H9 (cell line): ENCODE measurements at regions not wholly inside any gene's neighbourhood (a gene's known extent, or its start where the extent isn't known, plus 50 kb on each side); places are given as distances from the start of the nearest gene placed in this dataset.

Experiments
- DNase-seq: peaks from one replicate; pipeline ENCODE4 v3.0.0-alpha.2; 2017
- H2AFZ ChIP-seq: one replicate; pipeline ENCODE4 v1.6.1; 2013; ENCODE audit warnings: mild to moderate bottlenecking, low read length, control low read depth, moderate library complexity
- H2AK5ac ChIP-seq: 2 replicates; pipeline ENCODE4 v1.6.1; 2013; ENCODE audit warnings: low read length, control low read depth, mixed read lengths; ENCODE audit not compliant: insufficient read length
- H2BK120ac ChIP-seq: one replicate; pipeline ENCODE4 v1.6.1; 2013; ENCODE audit warnings: low read depth, mild to moderate bottlenecking, low read length, control low read depth, inconsistent platforms; ENCODE audit not compliant: poor library complexity, severe bottlenecking
- H2BK12ac ChIP-seq: 2 replicates; pipeline ENCODE4 v1.6.1; 2013; ENCODE audit warnings: low read length, control low read depth, mixed read lengths, low read depth; ENCODE audit not compliant: insufficient read length
- H2BK15ac ChIP-seq: 2 replicates; pipeline ENCODE4 v1.6.1; 2013; ENCODE audit warnings: low read depth, low read length, control low read depth
- H2BK20ac ChIP-seq: one replicate; pipeline ENCODE4 v1.6.1; 2013; ENCODE audit warnings: low read depth, mild to moderate bottlenecking, low read length, control low read depth, inconsistent platforms; ENCODE audit not compliant: poor library complexity, severe bottlenecking
- H2BK5ac ChIP-seq: 2 replicates; pipeline ENCODE4 v1.6.1; 2013; ENCODE audit warnings: low read length, control low read depth, mixed read lengths; ENCODE audit not compliant: insufficient read length
- H3K14ac ChIP-seq: 2 replicates; pipeline ENCODE4 v1.6.1; 2013; ENCODE audit warnings: low read length, control low read depth; ENCODE audit not compliant: insufficient read depth
- H3K18ac ChIP-seq: 2 replicates; pipeline ENCODE4 v1.6.1; 2013; ENCODE audit warnings: low read depth, mild to moderate bottlenecking, mixed read lengths, low read length, control low read depth; ENCODE audit not compliant: insufficient read length
- H3K23ac ChIP-seq: 2 replicates; pipeline ENCODE4 v1.6.1; 2013; ENCODE audit warnings: low read length, control low read depth, mixed read lengths, low read depth; ENCODE audit not compliant: insufficient read length
- H3K23me2 ChIP-seq: 2 replicates; pipeline ENCODE4 v1.6.1; 2013; ENCODE audit warnings: low read depth, mild to moderate bottlenecking, mixed read lengths, low read length, control low read depth; ENCODE audit not compliant: insufficient read length, poor library complexity, severe bottlenecking
- H3K27ac ChIP-seq: 2 replicates; pipeline ENCODE4 v1.5.1; 2013; ENCODE audit warnings: low read length, control low read depth, mixed read lengths, low read depth; ENCODE audit not compliant: insufficient read length
- H3K27me3 ChIP-seq: 2 replicates; pipeline ENCODE4 v1.6.1; 2013; ENCODE audit warnings: low read length, control low read depth, inconsistent platforms; ENCODE audit not compliant: insufficient read depth
- H3K4ac ChIP-seq: 2 replicates; pipeline ENCODE4 v1.6.1; 2013; ENCODE audit warnings: low read depth, mild to moderate bottlenecking, control low read depth, inconsistent platforms, low read length, moderate library complexity
- H3K4me1 ChIP-seq: 2 replicates; pipeline ENCODE4 v1.6.1; 2013; ENCODE audit warnings: low read length, control low read depth, inconsistent platforms; ENCODE audit not compliant: insufficient read depth
- H3K4me2 ChIP-seq: 2 replicates; pipeline ENCODE4 v1.6.1; 2013; ENCODE audit warnings: low read length, control low read depth, mixed read lengths; ENCODE audit not compliant: insufficient read length, insufficient read depth
- H3K56ac ChIP-seq: 2 replicates; pipeline ENCODE4 v1.6.1; 2013; ENCODE audit warnings: low read depth, mild to moderate bottlenecking, mixed read lengths, low read length, control low read depth; ENCODE audit not compliant: insufficient read length
- H3K79me1 ChIP-seq: 2 replicates; pipeline ENCODE4 v1.6.1; 2013; ENCODE audit warnings: low read depth, mild to moderate bottlenecking, moderate library complexity, low read length, control low read depth, inconsistent platforms; ENCODE audit not compliant: insufficient read depth, poor library complexity, severe bottlenecking
- H3K79me2 ChIP-seq: 2 replicates; pipeline ENCODE4 v1.6.1; 2013; ENCODE audit warnings: low read length, control low read depth, inconsistent platforms; ENCODE audit not compliant: insufficient read depth
- H3K9ac ChIP-seq: 2 replicates; pipeline ENCODE4 v1.6.1; 2013; ENCODE audit warnings: low read length, control low read depth, mixed read lengths; ENCODE audit not compliant: insufficient read length; ENCODE audit errors: extremely low read depth
- H3K9me3 ChIP-seq: one replicate; pipeline ENCODE4 v1.6.1; 2013; ENCODE audit warnings: low read depth, low read length, inconsistent platforms; ENCODE audit not compliant: control insufficient read depth
- H3T11ph ChIP-seq: one replicate; pipeline ENCODE4 v1.6.1; 2013; ENCODE audit warnings: mild to moderate bottlenecking, low read length, control low read depth, inconsistent platforms
- H4K20me1 ChIP-seq: one replicate; pipeline ENCODE4 v1.6.1; 2013; ENCODE audit not compliant: control insufficient read depth, insufficient read length, insufficient read depth
- H4K5ac ChIP-seq: 2 replicates; pipeline ENCODE4 v1.6.1; 2013; ENCODE audit warnings: low read depth, mild to moderate bottlenecking, mixed read lengths, low read length, control low read depth; ENCODE audit not compliant: insufficient read length
- H4K8ac ChIP-seq: replicated peaks from 2 replicates; pipeline ENCODE4 v1.6.1; 2013; ENCODE audit warnings: low read length, control low read depth, mixed read lengths, low read depth; ENCODE audit not compliant: insufficient read length
- H4K91ac ChIP-seq: 2 replicates; pipeline ENCODE4 v1.6.1; 2013; ENCODE audit warnings: low read depth, mild to moderate bottlenecking, moderate library complexity, mixed read lengths, low read length, control low read depth; ENCODE audit not compliant: insufficient read length
- H3K27ac Mint-ChIP-seq, 3 experiments: 2 replicates in 2 of 3; 3 replicates in 1 of 3; pipeline ENCODE4 v1.8.0; 2020 to 2021; ENCODE audit warnings: mixed read lengths in 3 of 3, mild to moderate bottlenecking in 1 of 3, moderate library complexity in 1 of 3
- H3K27me3 Mint-ChIP-seq: 2 replicates; pipeline ENCODE4 v1.8.0; 2021; ENCODE audit warnings: low read depth, mild to moderate bottlenecking, moderate library complexity, mixed read lengths
- H3K36me3 Mint-ChIP-seq, 3 experiments: 2 replicates in 2 of 3; 3 replicates in 1 of 3; pipeline ENCODE4 v1.8.0; 2020 to 2021; ENCODE audit warnings: low read depth in 3 of 3, mixed read lengths in 3 of 3; ENCODE audit not compliant: insufficient read depth in 1 of 3
- H3K4me1 Mint-ChIP-seq, 2 experiments: 2 replicates each; pipeline ENCODE4 v1.8.0; 2020; ENCODE audit warnings: mixed read lengths in 2 of 2
- H3K4me3 Mint-ChIP-seq, 2 experiments: 2 replicates in 1 of 2; 3 replicates in 1 of 2; pipeline ENCODE4 v1.8.0; 2020 to 2021; ENCODE audit warnings: mild to moderate bottlenecking in 2 of 2, mixed read lengths in 2 of 2, moderate library complexity in 1 of 2
- H3K9me3 Mint-ChIP-seq, 2 experiments: 2 replicates in 1 of 2; 3 replicates in 1 of 2; pipeline ENCODE4 v1.8.0; 2020; ENCODE audit warnings: mild to moderate bottlenecking in 2 of 2, mixed read lengths in 2 of 2, moderate library complexity in 1 of 2
- WGBS: extraction: QIAGEN DNeasy Blood & Tissue Kit; methylation state at CpG from one replicate; pipeline ENCODE4 v1.1.7; 2013; ENCODE audit warnings: missing lambda C conversion rate, low lambda C conversion rate, mixed read lengths; ENCODE audit not compliant: insufficient read length; ENCODE audit errors: extremely low coverage; 5-methylcytosine and 5-hydroxymethylcytosine counted together
- TF ChIP-seq, protein P1 (sequence below): fragments of 200-600 bp; sonication (generic); conservative IDR thresholded peaks from 3 replicates; pipeline ENCODE4 v1.8.0; 2021; ENCODE audit warnings: antibody characterized with exemption, mild to moderate bottlenecking

DNA sequence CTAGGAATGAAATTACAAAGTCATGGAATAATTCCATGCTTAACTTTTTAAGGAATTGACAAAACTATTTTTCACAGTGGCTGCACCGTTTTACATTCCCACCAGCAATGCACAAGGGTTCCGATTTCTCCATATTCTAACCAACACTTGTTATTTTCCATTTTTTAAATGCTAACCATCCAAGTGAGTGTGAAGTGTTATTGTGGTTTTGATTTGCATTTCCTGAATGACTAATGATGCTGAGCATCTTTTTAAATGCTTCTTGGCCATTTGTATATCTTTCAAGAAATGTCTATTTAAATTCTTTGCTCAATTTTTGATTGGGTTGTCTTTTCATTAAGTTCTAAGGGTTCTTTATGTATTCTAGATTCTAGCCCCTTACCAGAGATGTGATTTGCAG, 479.5 kb upstream of the SMARCA2 start:
- Histone ChIP-seq H4K91ac (no peak overlapping the region), H3K4me1 (no peaks in the 10 kb centered on the region), H3K56ac (no peak overlapping the region), H3K79me1 (no peaks in the 10 kb centered on the region), H3K23ac (no peak overlapping the region), H2AK5ac (no peak overlapping the region), H3K14ac (no peak overlapping the region), H2BK15ac (no peak overlapping the region), H3K4me2 (no peak overlapping the region), H3K27me3 (no peaks in the 10 kb centered on the region), H3K27ac (no peak overlapping the region), H3K23me2 (no peaks in the 10 kb centered on the region), H3K18ac (no peak overlapping the region), H3K79me2 (no peaks in the 10 kb centered on the region), H2AFZ (no peak overlapping the region), H4K5ac (no peak overlapping the region), H3T11ph (no peak overlapping the region), H4K20me1 (no peaks in the 10 kb centered on the region), H4K8ac (no peak overlapping the region), H3K9me3 (peaks cover 12% of the 10 kb centered on the region), H3K9ac (no peak overlapping the region), H3K4ac (no peak overlapping the region), H2BK120ac (no peak overlapping the region), H2BK12ac (no peak overlapping the region), H2BK20ac (no peak overlapping the region), H2BK5ac (no peak overlapping the region)
- WGBS, result no CpG with 5 or more reads among the region's 2 CpGs
- Mint-ChIP-seq H3K27me3 (no peaks in the 10 kb centered on the region; the same call in 1 of the 2 replicates), H3K27ac (no peak overlapping the region), H3K4me3 (no peak overlapping the region), H3K9me3 (peaks cover 9 to 75% of the 10 kb centered on the region in 2 experiments), H3K4me1 (no peaks in the 10 kb centered on the region), H3K36me3 (peaks cover 0 to 9% (median 0%) of the 10 kb centered on the region in 3 experiments; a peak in 2 of 7 replicates)
- TF ChIP-seq, protein P1, sequence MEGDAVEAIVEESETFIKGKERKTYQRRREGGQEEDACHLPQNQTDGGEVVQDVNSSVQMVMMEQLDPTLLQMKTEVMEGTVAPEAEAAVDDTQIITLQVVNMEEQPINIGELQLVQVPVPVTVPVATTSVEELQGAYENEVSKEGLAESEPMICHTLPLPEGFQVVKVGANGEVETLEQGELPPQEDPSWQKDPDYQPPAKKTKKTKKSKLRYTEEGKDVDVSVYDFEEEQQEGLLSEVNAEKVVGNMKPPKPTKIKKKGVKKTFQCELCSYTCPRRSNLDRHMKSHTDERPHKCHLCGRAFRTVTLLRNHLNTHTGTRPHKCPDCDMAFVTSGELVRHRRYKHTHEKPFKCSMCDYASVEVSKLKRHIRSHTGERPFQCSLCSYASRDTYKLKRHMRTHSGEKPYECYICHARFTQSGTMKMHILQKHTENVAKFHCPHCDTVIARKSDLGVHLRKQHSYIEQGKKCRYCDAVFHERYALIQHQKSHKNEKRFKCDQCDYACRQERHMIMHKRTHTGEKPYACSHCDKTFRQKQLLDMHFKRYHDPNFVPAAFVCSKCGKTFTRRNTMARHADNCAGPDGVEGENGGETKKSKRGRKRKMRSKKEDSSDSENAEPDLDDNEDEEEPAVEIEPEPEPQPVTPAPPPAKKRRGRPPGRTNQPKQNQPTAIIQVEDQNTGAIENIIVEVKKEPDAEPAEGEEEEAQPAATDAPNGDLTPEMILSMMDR, result no peak
- DNase-seq, result no peak
